ENCODE measurements at regions not wholly inside any gene's neighbourhood (a gene's known extent, or its start where the extent isn't known, plus 50 kb on each side); places are given as distances from the start of the nearest gene placed in this dataset.

- no peak for DNase-seq
Measured at GRCh38 chr12:18905134-18905533, 167.2 kb downstream of the CAPZA3 start.

- no peak for DNase-seq
Measured at GRCh38 chr12:18906395-18906794, 168.5 kb downstream of the CAPZA3 start.

- DNase-seq: no peak
Measured at GRCh38 chr12:18907127-18907526, 169.2 kb downstream of the CAPZA3 start.

GRCh38 chr12:18907728-18908127 lies 169.8 kb downstream of the CAPZA3 start:
- no peak for DNase-seq

GRCh38 chr12:18908191-18908590 lies 170.3 kb downstream of the CAPZA3 start:
- no peak for DNase-seq

- DNase-seq: no peak
Measured at GRCh38 chr12:18919871-18920511, 182.1 kb downstream of the CAPZA3 start.

GRCh38 chr12:18922851-18923250 lies 184.9 kb downstream of the CAPZA3 start:
- no peak for DNase-seq

- DNase-seq: no peak
Measured at GRCh38 chr12:18923721-18924120, 185.8 kb downstream of the CAPZA3 start.

- DNase-seq: no peak
Measured at GRCh38 chr12:18926188-18926587, 188.3 kb downstream of the CAPZA3 start.

GRCh38 chr12:18932211-18932610 lies 194.3 kb downstream of the CAPZA3 start:
- no peak for DNase-seq

GRCh38 chr12:18932715-18933114 lies 194.8 kb downstream of the CAPZA3 start:
- no peak for DNase-seq

- DNase-seq: no peak
Measured at GRCh38 chr12:18935371-18935965, 194.1 kb upstream of the PLEKHA5 start.

GRCh38 chr12:18939051-18939450 lies 190.5 kb upstream of the PLEKHA5 start:
- DNase-seq: no peak

- no peak for DNase-seq
Measured at GRCh38 chr12:18942669-18943068, 186.9 kb upstream of the PLEKHA5 start.

GRCh38 chr12:18943200-18943599 lies 186.3 kb upstream of the PLEKHA5 start:
- DNase-seq: no peak

GRCh38 chr12:18946106-18946505 lies 183.4 kb upstream of the PLEKHA5 start:
- no peak for DNase-seq

GRCh38 chr12:18951218-18951617 lies 178.3 kb upstream of the PLEKHA5 start:
- DNase-seq: no peak

- no peak for DNase-seq
Measured at GRCh38 chr12:18953505-18953904, 176.0 kb upstream of the PLEKHA5 start.

GRCh38 chr12:18955594-18955993 lies 173.9 kb upstream of the PLEKHA5 start:
- no peak for DNase-seq

- DNase-seq: no peak
Measured at GRCh38 chr12:18965203-18965602, 164.3 kb upstream of the PLEKHA5 start.

- DNase-seq: no peak
Measured at GRCh38 chr12:18966954-18967353, 162.6 kb upstream of the PLEKHA5 start.

- DNase-seq: no peak
Measured at GRCh38 chr12:18967814-18968213, 161.7 kb upstream of the PLEKHA5 start.

GRCh38 chr12:18969512-18969911 lies 160.0 kb upstream of the PLEKHA5 start:
- no peak for DNase-seq

GRCh38 chr12:18970603-18971002 lies 158.9 kb upstream of the PLEKHA5 start:
- DNase-seq: no peak

- DNase-seq: no peak
Measured at GRCh38 chr12:18971932-18972331, 157.6 kb upstream of the PLEKHA5 start.

All from RPMI8226 (cell line).